ENCODE measurements at regions not wholly inside any gene's neighbourhood (a gene's known extent, or its start where the extent isn't known, plus 50 kb on each side); places are given as distances from the start of the nearest gene placed in this dataset.

GRCh38 chr7:53466371-53466770 lies 430.9 kb downstream of the POM121L12 start:
- POLR2A ChIA-PET (ENCODE audit: partially characterized antibody): no interaction called here
- Histone ChIP-seq H3K9ac (replicated peaks in 1 of 4; ENCODE audit: extremely low read depth in 1 of 4, low read depth in 3 of 4, low read length in 3 of 4) (no peak overlapping the region), H3K4me1 (replicated peaks in 1 of 4; ENCODE audit: control insufficient read depth in 3 of 4, insufficient read depth in 4 of 4, low read length in 3 of 4) (no peaks in the 10 kb centered on the region)
- TF ChIP-seq KDM4A (IDR thresholded peaks at IDR 0.05; ENCODE audit: low read depth, low read length, severe bottlenecking): no peak
- no peak for TF ChIP-seq POLR2A (IDR thresholded peaks at IDR 0.05; ENCODE audit: control extremely low read depth in 1 of 2, low read depth in 2 of 2, low read length in 2 of 2)
- TF ChIP-seq CTBP2 (IDR thresholded peaks at IDR 0.05; ENCODE audit: borderline replicate concordance, insufficient read depth, insufficient read length, low read length): no peak
- TF ChIP-seq RFX5 (IDR thresholded peaks at IDR 0.05; ENCODE audit: borderline replicate concordance, low read depth, low read length): no peak
- no peak for TF ChIP-seq BRCA1 (IDR thresholded peaks at IDR 0.05; ENCODE audit: low read depth, low read length)
- no peak for TF ChIP-seq GABPA (IDR thresholded peaks at IDR 0.05; ENCODE audit: borderline replicate concordance, insufficient read depth, low read length)
- no peak for TF ChIP-seq KDM5A (IDR thresholded peaks at IDR 0.05; ENCODE audit: low read length)
- no peak for TF ChIP-seq POLR2AphosphoS5 (IDR thresholded peaks at IDR 0.05; ENCODE audit: low read depth, low read length)
- TF ChIP-seq EP300 (IDR thresholded peaks at IDR 0.05; ENCODE audit: borderline replicate concordance in 1 of 2, low read depth in 2 of 2, low read length in 2 of 2): no peak
- no peak for TF ChIP-seq BCL11A (IDR thresholded peaks at IDR 0.05; ENCODE audit: low read depth in 2 of 2, low read length in 2 of 2)
- TF ChIP-seq CBX8 (IDR thresholded peaks at IDR 0.05; ENCODE audit: borderline replicate concordance, low read depth, low read length): no peak
- TF ChIP-seq ATF3 (IDR thresholded peaks at IDR 0.05; ENCODE audit: insufficient read depth, low read depth, low read length): no peak
- TF ChIP-seq SUZ12 (IDR thresholded peaks at IDR 0.05; ENCODE audit: low read length): no peak
- TF ChIP-seq RNF2 (IDR thresholded peaks at IDR 0.05; ENCODE audit: borderline replicate concordance, low read depth, low read length, missing control alignments, poor library complexity, severe bottlenecking): no peak
- TF ChIP-seq SP2 (IDR thresholded peaks at IDR 0.05; ENCODE audit: low read length): no peak

More at GRCh38 chr7:53466371-53466770, 430.9 kb downstream of the POM121L12 start:
- no peak overlapping the region for H2BK12ac ChIP-seq (ENCODE audit: low read depth, low read length)
- H3K56ac ChIP-seq (replicated peaks; ENCODE audit: insufficient read length, low read depth, low read length): no peak overlapping the region
- H3K79me2 ChIP-seq (ENCODE audit: control insufficient read depth in 1 of 2, insufficient read depth in 2 of 2, low read length in 2 of 2): no peaks in the 10 kb centered on the region
- CTCF ChIA-PET (ENCODE audit: partially characterized antibody): no interaction called here
- no peak overlapping the region for H2AFZ ChIP-seq (ENCODE audit: low read length)
- WGBS, 2 experiments (ENCODE audit: extremely low coverage in 1 of 2, insufficient coverage in 1 of 2, insufficient read length in 1 of 2, insufficient replicate concordance in 2 of 2, low coverage in 1 of 2, low lambda C conversion rate in 2 of 2, missing lambda C conversion rate in 1 of 2): 90% methylated on average over 2 of the region's 2 CpGs; no CpG with 5 or more reads in 1 of the 2 experiments
- no peak overlapping the region for H3K4me3 ChIP-seq (ENCODE audit: extremely low read depth in 1 of 4, insufficient read depth in 2 of 4, low read depth in 3 of 4, low read length in 4 of 4)
- no peak overlapping the region for H3K18ac ChIP-seq (ENCODE audit: extremely low read depth, low read length)
- H2BK20ac ChIP-seq (ENCODE audit: low read length): no peak overlapping the region
- DNase-seq (ENCODE audit: low read depth in 1 of 2, low spot score in 2 of 2): no peak
- no peak overlapping the region for H4K91ac ChIP-seq (replicated peaks; ENCODE audit: insufficient read length, low read length)
- H4K5ac ChIP-seq (ENCODE audit: insufficient read length, low read depth, low read length): no peak overlapping the region
- H4K8ac ChIP-seq (ENCODE audit: extremely low read depth, insufficient read depth, low read length): no peak overlapping the region
- no peaks in the 10 kb centered on the region for H3K79me1 ChIP-seq (ENCODE audit: low read depth, low read length)
- no peak for FAIRE-seq
- H2AK5ac ChIP-seq (ENCODE audit: low read depth, low read length): no peak overlapping the region
- H3K27ac ChIP-seq (ENCODE audit: low read depth, low read length): no peak overlapping the region
- H3K23ac ChIP-seq (ENCODE audit: insufficient read length): no peak overlapping the region
- H2BK5ac ChIP-seq (ENCODE audit: low read depth, low read length): no peak overlapping the region
- no peaks in the 10 kb centered on the region for H3K36me3 ChIP-seq (ENCODE audit: control insufficient read depth in 2 of 4, insufficient read depth in 4 of 4, low read length in 3 of 4)
- H3K9me3 ChIP-seq (ENCODE audit: insufficient read depth in 2 of 2, low read depth in 1 of 2, low read length in 1 of 2): no peaks in the 10 kb centered on the region
- no peak overlapping the region for H3K4ac ChIP-seq (replicated peaks; ENCODE audit: insufficient read length, low read depth, low read length)
- H3K27me3 ChIP-seq (replicated peaks in 1 of 4; ENCODE audit: control insufficient read depth in 3 of 4, extremely low read depth in 1 of 4, insufficient read depth in 3 of 4, low read length in 3 of 4): no peaks in the 10 kb centered on the region
- no peak overlapping the region for H3K4me2 ChIP-seq (ENCODE audit: insufficient read depth in 1 of 2, low read depth in 2 of 2, low read length in 2 of 2)
- H3K14ac ChIP-seq (ENCODE audit: insufficient read length): no peak overlapping the region
- no peaks in the 10 kb centered on the region for H3K23me2 ChIP-seq (ENCODE audit: low read depth, low read length)
- H2BK15ac ChIP-seq (ENCODE audit: low read length): no peak overlapping the region
- H4K20me1 ChIP-seq (replicated peaks in 1 of 2; ENCODE audit: control insufficient read depth in 1 of 2, insufficient read depth in 2 of 2, low read length in 2 of 2): no peaks in the 10 kb centered on the region
- H2BK120ac ChIP-seq (replicated peaks; ENCODE audit: low read depth, low read length): no peak overlapping the region

Data from H1 (cell line).